ENCODE measurements at regions not wholly inside any gene's neighbourhood (a gene's known extent, or its start where the extent isn't known, plus 50 kb on each side); places are given as distances from the start of the nearest gene placed in this dataset.

DNA sequence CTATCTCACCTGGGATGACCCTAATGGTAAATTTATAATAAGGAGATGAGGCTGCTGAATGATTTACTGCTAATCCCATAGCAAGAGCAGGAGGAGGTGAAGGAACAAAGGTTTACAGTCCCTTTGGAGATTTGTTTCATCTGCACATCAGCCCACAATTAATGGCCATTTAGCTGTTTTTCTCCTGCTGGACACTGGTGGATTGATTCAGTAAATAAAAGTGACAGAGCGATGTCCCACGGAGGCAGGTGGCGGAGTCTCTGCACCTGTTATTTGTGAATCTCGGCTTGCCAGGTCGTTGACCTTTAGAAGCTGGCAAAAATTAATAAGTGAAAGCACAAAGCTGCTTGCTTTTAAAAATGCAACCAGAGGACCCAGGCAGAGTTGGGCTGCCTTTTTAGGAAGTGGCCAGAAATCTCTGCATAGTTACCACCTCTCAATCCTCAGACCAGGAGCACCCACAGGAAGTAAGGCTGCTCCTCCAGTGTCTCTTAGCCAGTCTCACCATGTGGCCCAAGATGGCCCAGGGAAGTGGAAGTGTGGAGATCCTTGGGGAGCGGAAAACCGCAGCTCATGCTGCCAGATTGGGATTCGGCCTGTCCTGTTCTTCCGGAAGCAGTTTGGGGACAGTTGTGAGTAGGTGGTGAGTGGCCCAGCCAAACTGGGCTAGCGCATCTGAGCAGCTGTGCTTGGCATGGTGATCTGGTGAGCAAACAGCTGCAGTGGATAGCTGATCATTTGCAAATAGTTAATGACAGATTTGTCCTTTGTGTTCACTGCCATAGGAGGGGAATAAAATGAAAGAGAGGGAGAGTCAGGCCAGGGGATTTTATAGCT lies 1005.7 kb upstream of the PIK3C3 start:
- DNase-seq (ENCODE audit: low spot score), result no peak

DNA sequence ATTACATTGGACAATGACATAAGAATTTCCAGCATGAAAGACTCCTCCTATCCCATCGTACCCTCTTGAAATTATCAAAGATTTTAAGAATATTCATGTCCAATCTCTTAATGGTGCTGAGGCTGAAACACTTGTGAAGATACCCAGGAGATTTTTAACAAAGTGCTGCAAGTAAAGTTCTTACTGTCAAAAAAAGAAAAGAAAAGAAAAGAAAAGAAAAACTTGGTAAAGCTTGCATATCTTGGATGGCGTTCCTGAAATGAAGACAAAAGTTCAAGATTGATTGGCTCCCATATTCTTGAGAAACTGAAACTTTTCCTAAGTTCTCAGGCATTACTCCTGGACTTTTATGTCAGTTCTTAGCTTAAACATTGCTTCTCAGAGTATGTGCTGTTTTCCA lies 1010.5 kb upstream of the PIK3C3 start:
- DNase-seq (ENCODE audit: low spot score), result no peak

DNA sequence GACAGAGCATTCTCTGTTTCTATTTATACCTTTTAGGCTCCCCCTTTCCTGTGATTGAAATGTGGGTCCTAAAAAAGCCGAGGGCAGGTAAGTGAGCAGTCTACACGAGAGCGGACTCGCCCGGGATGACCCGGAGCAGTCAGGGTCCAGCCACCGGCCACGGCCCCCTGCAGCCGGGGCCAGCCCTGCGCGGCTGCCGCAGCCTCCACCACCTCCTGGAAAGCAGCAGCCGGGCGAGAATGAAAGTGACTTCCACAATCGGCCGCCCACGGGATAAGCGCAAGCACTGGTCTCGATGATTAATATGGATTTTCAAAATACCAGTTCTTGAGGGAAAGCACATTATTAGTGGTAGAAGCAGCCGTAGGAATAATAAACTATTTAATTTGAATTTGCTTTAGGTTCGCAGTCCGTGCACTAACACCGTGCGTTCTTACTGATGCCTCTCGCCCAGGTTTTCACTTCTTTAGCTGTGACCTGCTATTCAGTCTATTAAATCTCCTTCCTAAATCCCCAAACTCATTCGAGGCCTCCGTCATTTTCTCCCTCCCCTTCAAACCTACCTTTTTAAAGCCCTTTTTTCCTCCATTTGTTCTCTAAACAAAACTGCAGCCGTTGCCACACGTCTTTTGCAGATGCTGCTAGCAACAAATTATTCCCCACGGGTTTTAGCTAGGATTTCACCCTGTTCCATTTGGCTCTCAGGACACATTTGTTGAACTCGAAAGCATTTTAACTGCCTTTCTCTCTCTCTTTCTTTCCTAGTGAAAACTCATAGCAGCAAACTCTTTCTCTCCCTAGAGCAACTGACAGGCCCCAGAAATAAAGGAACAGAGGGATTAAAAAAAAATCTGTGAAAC lies 1015.1 kb upstream of the PIK3C3 start:
- no peak for DNase-seq (ENCODE audit: low spot score)

DNA sequence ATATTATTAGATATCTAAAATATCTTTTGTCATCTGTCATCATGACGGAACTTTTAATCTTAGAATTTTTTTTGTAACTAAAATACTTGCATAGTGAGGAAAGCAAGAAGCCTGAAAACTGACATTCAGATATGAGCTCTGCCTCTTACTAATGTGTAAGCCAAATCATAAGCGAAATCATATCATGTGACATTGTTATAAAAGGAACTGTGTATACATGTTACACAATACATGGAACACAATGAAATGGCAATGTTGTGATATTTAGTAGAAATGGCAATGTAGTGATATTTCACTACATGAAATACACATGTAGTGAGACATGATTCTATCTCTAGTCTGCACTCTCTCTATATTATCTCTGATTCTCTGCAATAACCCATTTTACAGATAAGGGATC lies 1016.4 kb upstream of the PIK3C3 start:
- DNase-seq (ENCODE audit: low spot score), result no peak

DNA sequence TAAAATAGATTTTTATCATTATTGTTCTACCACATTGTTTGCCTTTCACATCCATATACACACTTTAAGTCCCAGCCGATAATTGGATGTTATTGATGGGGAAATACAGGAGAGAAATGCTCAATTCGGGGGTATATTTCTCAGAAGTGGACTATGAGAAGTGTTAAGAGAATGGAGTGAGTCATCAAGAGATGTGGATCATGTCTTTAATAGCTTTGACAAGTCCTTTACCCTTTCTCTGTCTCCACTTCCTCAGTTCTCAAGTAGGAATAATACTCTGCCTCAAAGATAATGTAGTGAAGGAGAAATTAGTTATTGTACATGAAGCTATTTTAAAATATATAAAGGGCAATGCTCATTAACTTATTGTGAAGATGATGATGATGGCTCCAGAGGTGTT lies 1017.6 kb upstream of the PIK3C3 start:
- no peak for DNase-seq (ENCODE audit: low spot score)

DNA sequence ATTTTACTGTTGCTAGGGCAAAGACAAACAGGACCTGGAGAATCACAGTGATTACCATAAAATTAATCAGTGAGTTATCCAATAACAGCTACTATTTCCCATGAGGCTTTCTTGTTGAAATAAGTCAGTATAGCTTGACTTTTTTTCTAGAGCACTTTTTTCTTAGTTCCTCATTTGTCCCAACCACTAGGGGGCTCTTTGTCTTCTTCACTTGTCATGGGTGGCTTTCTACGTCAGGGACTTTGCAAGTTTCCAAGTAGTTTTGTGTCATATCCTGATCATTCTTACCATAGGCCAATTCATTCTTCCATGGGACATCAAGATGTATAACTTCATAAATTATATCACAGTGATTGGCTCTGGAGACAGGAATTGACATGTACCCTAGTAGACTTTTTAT lies 1019.6 kb upstream of the PIK3C3 start:
- DNase-seq (ENCODE audit: low spot score), result no peak

DNA sequence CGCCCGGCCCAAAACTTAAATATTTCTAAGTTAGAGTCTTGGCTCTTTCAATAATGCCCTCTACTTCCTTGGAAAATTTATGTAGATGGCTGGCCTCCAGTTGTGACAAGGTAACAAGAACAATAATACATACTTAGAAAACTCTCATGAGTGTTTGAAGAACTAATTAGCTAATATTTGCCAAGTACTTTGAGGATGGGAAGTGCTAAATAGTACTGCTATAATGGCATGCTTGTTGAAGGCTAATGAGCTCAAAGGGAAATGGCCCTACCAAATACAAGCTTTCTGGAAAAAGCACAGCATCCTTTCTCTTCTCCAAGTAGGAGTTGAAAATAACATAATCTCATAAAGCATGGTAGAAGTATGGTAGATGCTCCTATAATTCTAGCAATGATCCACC lies 1022.2 kb upstream of the PIK3C3 start:
- DNase-seq (ENCODE audit: low spot score), result no peak

DNA sequence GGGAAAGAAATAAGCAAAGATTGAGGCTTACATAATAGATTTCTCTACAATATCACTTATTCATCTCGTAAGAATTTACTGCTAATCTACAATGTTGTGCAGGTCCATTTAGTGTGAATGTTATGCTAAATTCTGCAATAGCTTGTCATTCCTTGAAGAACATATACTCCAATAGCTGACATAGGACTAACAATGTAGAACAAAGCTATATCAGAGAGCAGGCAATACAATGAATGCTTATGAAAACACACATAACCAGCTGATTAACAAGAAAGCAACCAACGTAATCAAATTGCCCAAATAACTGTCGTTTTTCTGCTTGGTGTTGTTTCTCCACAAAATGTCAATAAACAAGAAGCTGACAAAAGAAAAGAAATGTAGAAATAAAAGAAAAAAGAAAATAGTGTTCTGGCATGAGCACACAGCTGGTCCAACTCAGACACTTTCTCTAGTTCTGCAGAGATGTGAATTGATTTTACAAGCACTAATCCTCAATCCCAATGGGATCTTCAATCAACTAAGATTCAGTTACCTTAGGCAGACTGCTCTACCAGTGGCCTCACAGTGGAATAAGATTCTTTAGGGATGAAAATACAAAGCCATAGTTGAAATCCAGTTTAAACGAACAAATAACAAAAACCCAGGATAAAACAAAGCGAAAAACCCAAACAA lies 1024.7 kb upstream of the PIK3C3 start:
- no peak for DNase-seq (ENCODE audit: low spot score)

DNA sequence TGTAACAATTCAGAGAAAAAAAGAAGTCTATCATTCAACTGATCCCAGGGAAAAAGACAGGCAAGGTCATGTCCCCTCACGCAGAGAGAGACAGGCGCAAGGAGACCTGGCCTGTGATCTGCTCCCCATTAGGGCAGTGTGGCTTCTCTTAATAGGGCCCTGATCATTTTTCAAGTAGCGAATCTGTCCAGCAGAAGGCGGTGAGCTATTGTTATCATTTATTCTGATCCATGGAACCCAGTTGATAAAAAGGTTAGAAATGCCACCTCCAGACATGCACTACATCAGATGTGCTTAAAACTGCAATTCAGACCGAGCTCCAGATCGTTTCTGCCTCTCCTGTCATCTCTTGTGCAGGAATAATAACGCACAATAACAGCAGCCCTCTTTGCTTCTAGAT lies 1025.6 kb upstream of the PIK3C3 start:
- no peak for DNase-seq (ENCODE audit: low spot score)

DNA sequence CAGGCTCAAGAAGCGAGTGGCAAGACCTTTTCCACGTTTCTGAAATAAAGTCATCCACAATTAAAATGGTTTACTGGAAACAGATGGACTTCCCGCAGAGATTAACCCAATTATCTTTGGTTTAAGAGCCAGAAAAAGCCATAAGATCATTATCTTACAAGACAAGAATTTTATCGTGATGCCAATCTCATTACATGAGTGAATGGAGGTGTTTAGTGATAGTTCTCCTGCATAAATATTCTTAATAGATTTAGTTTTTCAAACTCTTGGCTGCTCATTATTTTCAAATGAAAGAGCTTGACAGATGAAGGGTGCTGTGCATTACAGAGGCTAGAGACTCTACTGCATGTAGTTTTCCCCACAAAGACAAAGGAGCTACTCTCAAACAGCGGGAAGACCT lies 1028.4 kb upstream of the PIK3C3 start:
- DNase-seq (ENCODE audit: low spot score), result no peak

DNA sequence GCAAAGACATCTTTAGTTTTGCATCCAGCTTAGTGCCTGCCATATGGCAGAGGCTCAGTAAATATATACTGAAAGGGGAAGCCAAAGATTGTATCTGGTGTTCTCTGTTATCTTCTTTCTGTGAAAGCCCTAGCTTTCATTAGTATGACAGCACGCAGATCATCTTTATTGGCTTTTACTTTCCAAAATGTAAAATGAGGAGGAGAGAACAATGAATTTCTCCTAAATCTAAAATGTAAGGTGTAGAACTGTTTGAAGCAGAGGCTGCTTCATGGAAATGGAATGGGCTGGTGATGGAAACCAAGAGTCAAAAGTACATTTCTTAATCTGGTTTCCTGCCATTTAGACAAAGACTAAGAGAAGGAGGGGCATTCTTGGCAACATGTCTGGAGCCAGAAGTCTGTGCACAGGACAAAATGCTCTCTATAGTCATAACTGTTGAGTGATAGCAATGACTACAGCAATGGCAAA lies 1029.9 kb upstream of the PIK3C3 start:
- no peak for DNase-seq (ENCODE audit: low spot score)

DNA sequence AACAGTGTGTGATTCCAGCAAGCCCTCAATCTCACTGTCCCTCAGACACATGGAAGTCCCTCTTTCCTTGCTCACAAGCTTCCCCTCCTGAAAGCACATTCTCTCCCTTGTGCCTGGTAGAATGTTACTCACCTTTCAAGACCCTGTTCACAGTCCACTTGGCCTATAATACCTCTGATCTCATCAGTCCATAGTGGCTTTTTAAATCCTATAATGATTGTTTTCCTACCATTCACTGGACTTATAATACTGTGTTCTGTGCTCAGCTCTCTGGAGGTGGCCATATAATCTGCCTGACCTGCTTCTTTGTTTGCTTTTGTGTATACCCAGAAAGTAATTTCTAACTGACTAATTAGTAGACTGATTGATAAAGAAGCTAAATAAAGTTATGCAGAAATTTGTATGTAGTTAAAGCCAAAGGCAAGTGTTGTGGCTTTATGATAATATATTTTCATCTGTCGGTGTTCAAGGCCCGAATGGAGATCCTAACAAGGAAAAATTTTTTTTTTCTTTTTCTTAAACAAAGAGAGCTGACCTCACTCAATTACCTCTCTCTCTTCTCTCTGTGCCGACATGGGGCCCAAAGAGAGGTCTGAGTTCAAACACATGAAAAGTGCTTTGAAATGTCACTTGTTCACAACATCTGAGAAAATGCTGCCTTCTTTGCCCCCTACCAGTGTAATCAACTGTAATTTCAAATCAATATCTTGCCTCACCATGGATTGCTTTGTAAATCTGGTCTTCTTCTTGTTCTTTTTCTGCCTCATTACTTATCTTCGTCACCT lies 1033.0 kb upstream of the PIK3C3 start:
- DNase-seq (ENCODE audit: low spot score), result no peak

DNA sequence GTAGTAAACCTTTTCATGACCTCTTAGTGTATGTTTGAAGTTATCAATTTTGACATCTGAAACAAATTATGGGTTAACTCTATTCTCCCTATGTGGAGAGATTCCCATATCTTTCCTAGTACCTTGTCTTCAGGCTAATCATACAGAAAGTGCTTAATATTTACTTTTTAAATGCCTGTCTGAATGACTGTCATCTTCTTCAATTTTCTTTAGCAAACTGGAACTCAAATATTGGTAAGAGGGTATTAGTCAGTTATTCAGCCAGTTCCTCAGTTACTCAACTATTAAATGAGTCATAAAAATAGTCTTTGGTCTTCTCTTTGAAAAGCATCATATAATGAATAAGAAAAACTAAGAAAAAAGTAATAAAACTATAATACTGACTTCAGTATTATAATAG lies 1038.0 kb upstream of the PIK3C3 start:
- DNase-seq (ENCODE audit: low spot score), result no peak

DNA sequence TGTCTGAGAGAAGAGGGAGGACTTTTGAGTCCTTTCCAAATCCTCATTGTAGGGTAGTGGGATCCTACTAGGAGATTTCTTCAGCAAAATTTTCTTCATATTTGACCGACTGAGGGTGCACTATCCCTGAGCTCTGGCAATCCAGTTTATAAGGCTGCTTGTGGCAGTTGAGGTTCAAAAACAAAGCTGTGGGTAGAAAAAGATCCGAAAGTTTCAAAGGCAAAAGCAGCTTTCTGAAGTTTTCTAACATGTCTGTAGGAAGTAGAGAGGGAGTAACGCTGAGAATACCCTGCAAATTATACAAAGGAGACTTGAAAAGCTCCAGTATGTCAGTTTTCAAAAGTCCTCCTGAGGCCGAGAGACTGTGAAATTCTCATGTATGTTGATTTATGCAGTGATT lies 1039.3 kb upstream of the PIK3C3 start:
- no peak for DNase-seq (ENCODE audit: low spot score)

DNA sequence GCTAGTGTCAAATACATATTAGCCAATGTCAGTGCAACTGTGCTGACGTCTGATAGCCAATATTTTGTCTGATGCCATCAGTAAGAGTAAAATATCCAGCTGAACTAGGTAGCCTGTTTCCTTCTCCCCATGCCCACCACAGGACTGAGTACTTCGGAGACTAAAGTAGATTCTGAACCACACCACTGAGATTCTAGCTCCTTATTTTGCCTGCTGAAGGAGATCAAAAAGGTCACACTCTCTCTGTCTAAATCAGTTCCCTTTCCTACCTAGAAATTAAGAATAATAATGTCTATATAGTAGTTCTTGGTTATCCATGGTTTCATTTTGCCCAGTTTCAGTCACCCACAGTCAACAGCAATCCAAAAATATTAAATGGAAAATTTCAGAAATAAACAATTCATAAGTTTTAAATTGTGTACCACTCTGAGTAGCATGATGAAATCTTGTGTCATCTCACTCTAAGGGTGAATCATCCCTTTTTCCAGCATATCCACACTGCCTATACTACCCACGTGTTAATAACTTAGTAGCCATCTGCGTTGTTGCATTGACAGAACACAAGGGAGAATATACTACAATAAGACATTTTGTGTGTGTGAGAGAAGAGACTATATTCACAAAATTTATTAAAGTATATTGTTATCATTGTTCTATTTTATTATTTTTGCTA lies 1043.3 kb upstream of the PIK3C3 start:
- DNase-seq (ENCODE audit: low spot score), result no peak

DNA sequence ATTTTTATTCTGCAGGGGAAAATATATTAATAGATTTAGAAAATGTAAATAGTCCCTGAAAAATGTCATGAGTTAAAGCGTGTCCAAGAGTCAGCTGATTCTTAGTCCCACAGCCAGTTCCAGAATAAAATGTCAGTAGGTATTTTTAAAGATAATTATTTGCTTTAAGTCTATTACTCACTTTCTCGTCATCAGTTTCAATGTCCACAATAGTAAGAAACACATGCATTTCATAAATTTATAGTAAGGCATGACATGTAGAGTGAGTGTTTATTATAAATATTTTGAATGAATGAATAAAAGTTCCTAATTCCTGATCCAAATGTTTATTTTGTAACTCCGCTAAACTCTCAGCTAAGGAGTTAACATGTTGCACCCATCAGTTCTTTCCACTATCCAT lies 1044.0 kb upstream of the PIK3C3 start:
- DNase-seq (ENCODE audit: low spot score), result no peak

DNA sequence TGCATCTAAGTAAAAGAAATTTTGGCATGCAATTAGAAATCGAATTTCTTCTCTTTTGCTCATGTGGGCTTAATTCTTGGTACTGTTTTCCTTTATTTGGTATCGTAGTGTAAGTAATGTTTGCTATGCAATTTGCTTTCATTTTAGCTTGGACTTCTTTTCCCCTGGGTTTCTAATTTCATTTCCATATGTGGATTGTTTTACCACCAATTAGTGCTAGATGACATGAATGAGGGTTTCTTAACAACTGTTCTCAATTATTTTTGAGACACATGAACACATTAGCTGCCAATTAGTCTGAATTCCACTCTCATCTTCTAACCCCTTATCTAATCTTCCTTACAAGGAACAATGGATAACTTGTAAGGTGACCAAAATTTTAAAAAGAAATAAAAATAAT lies 1047.2 kb upstream of the PIK3C3 start:
- no peak for DNase-seq (ENCODE audit: low spot score)

DNA sequence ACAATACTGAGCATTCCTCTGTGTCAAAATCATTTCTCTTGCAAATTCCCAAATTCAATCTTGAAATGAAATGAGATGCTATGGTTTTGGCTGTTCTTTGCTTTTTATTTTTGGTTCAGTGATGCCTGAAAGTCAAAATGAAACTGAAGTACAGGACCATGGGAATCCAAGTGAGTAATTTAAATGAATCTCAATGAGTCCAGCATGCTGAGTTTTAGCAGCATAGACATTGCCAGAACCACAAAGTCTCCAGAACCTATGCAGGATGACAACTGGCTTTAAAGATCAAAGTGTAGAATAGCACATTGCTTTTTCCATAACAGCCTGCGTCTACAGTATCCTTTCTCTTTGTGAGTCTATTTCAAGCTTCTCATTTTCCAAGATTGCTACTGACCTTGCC lies 1050.7 kb upstream of the PIK3C3 start:
- no peak for DNase-seq (ENCODE audit: low spot score)

DNA sequence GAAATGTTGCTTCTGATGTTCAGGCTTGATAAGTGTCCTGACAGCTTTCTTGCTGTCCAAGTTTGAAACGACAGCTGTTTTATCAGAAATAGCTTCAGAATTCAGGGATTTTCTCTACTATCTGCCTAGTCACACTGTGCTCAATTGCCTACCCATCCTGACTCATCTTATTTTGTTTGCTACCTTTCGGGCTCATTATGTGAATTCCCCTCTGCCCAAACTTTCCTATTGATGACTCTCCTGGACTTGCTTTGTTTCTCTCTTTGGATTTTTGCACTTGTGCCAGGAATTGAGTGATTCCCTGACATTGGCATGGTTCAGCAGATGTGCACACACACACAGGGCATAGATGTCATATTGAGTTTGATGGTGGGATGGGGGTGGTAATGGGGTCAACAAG lies 1052.6 kb upstream of the PIK3C3 start:
- no peak for DNase-seq (ENCODE audit: low spot score)

DNA sequence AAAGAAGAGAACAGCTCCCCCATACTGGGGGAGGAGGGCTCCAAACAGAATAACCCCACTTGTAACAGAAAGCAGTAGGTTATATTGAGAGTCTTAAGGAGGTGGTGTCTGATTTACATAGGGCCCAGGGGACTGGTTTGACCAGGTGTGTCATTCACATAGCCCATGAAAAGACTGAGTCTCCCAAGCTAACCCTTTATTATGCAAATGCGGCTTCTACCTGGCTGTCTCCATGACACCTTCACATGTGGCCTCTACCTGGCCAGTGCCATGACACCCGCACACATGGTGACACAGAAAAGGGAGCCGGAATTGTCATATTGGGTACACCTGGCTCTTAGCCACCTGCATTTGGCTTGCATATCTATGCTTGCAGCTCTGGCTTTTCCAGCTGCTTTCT lies 1057.2 kb upstream of the PIK3C3 start:
- no peak for DNase-seq (ENCODE audit: low spot score)

DNA sequence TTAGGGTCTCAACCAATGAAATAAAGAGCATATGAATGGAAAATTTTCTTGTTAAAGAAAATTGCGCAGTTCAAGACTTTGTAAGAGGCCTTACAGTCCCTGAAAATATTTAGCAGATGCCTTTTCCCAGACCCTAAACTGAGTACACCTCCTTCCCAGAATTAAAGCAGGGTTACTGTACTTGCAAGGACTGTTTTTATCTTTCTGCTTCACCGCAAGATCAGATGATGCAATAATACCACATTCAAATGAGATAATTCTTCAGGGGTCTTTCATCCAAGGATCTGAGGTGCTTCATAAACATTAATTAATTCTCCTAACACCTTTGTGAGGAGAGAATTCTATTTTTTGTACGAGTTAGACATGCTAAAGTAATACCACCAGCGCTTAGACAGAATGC lies 1071.8 kb upstream of the PIK3C3 start:
- DNase-seq (ENCODE audit: low spot score), result no peak

Measured in CD4-positive, alpha-beta T cell treated with Interleukin-15 for 4 hours (primary cell).